Stimulated activated CD8-positive, alpha-beta memory T cell treated with anti-CD3 and anti-CD28 coated beads, Interleukin-15, amount 100 ng/mL, for 1 hour (primary cell): ENCODE measurements at regions not wholly inside any gene's neighbourhood (a gene's known extent, or its start where the extent isn't known, plus 50 kb on each side); places are given as distances from the start of the nearest gene placed in this dataset.
"Not testable (repeated sequence)": the region's sequence is repeated elsewhere in the genome, so short reads cannot be mapped to it uniquely, and the experiment has no call there.

Source experiments
- DNase-seq: peaks from one replicate; pipeline ENCODE4 v3.0.0-alpha.2; 2020; ENCODE audit warnings: low read depth

DNA sequence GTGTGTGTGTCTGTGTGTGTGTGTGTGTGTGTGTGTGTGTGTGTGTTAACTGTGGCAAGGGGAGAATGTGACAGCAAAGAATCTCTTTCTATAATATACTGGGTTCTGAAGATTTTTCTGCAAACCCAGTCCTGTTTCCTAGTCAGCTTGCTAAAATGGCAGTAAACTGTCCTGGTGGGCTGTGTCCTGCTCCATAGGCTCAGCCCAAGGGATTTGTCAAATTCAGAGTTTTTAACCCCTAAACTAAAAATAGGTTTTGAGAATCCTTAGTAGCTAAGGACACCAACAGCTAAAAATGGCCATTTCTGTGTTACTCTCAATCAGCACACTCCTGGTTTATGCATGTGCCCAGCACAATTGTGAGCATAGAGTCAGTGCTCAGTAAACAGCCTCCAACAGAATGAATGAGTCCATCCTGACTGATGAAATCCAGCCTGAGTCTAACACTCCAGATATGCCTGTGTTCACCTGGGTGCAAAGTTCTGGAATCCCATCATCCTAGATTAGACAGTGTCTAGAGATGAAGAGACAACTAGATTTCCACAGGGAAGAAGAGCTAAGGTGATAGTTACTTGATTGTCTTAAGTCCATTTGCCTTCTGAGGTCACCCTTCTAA, 192.6 kb downstream of the TTC6 start:
- no peak for DNase-seq

DNA sequence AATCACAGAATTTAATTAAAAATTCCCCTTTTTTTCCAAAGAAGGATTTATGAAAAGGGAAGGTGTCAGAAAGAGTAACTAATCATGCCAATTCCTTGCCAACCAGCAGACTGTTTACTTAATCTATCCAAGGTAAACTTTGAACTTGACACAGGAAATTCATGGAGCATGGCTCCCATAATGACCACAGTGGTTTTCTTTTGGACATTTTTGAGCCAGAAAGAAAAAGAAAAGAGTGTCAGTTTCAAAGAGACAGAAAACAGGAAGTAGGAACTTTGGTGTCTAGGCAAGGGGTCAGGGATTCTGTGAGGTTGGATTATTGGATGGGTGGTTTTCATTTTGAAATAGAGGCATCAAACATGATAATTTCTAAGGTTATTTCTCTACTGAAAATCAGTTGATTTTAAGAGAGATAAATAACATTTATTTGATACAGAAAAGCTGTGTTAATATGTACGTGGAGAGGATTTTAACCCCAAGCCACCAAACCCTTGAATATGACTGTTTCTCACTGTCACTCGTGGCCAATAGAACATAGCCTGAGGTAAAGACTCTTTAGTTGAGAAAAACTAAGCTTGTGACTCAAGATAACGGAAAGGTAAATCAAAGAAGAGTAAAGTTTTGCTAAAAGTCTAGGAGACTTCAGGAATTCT, 196.1 kb downstream of the TTC6 start:
- DNase-seq = no peak

DNA sequence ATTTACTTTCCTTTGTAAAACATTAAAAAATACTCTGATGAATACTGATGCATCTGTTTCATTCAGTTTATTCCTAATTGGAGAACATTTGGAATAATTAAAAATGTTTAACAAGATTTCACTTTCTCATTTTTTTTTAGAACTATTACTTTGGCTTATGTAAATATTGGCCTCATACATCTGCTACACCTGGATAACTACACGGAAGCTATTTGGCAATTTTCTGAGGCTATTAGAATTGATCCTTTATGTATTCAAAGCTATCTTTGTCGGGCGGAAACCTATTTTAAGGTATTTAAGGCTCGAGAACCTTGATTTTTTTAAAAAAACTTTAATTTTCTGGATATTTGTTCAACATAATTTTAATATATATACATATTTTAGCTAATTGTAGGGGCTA, 196.7 kb downstream of the TTC6 start:
- no peak for DNase-seq

DNA sequence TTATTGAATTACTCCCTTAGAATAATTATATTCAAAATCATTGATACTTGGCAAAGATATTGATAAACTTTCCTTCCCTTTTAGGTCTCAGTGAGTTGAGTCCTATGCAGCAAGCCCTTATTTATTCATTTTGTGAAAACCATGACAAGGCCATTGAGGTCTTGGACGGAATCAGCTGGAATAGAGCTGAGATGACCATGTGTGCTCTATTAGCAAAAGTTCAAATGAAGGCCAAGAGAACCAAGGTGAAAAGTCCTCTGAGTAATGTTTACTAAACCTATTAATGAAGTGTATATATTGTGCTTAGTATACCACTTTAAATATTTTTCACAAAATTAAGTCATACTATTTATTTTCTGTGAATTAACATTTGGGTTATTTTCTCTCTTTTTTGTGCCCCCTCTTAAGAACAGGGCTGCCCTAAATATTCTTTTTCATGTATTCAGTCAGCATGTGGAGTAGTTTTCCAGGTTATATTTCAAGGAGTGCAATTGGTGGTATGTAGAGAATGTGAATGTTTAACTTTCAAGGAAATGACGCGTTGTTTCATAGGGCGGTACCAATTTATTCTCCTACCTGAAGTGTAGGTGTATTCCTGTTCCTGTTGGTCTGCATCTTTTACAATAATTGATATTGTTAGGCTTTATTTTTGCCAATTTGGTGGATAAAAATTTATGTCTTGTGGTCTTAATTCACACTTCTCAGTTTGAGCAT, 201.4 kb downstream of the TTC6 start:
- no peak for DNase-seq

DNA sequence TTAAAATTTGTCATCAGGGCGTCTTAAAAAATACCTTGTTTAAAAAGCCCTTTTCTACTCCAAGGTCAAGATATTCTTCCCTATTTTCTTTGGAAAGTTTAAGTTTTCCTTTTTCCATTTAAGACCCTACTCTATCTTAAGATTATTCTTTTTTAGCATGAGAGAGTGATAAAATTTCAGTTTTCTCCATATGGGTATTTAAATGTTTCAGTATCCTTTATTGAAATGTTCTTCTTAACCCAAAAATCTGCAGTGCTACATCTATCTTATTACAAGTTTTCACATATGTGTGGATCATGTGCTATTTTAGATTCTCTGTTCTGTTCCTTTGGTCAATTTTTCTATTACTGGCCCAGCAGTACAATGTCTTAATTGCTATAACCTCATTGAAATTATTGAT, 202.2 kb downstream of the TTC6 start:
- DNase-seq = no peak

DNA sequence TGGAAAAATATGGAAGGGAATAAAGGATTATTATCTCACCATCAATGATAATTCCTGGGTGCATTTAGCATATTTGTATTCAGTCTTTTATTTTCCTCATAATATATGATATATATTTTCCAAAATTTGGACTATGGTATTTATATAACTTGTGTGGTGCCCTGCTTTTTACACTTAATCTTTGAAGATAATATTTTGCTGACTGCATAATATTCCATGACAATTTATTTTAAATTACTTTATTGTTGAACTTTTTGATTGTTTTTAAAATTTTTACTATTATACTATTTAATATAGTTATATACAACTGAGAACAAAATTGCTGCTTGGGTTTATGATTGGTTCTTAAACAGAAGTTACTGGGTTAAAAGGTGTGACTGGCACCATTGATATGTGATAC, 212.3 kb downstream of the TTC6 start:
- no peak for DNase-seq

DNA sequence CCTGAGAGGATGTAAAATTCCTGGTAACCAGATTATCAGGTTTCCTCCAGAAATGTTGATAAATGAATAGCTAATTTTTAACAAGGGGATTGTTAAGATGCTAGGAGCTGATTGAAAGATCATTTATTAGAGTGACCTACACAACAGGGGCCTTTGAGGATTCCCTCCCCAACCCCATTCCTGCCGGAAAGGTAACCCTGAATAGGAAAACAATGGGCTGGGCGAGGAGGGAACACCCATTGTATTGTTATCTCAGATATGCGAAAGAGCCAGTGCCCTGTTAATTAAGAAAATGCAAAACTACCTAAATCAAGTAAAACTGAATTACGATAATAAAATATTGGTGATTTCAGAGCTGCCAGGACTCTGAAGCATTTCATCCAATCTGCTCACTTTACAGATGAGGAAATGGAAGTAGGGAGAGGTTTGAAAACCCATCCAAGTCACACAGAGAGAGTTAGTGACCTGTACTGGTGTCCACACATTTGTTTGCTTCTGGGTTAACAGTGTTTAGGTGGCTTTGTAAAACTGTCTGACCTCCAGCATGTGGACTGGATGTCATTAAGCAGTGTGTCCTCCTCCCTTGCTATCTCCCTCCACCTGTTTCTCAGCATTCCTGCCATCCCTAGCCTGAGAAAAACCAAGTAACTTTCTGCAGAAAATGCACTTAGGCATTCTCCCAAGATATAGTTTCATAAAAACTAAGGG, 214.8 kb downstream of the TTC6 start:
- no peak for DNase-seq

DNA sequence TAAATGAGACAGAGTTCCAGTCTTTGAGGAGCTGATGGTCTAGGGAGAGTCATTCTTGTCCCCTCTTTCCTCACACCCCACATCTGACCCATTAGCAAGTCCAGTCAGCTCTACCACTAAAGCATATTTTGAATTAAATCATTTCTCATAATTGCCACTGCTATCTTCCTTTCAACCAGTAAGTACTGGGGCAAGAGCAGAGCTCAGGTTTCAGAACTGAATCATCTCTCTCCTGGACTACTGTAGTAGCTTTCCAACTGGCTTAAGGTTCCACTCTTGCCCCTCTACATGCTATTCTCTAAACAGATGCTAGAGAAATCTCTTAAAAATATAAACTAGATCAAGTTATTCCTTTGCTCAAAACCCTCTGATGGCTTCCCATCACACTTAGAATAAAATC, 218.3 kb downstream of the TTC6 start:
- DNase-seq = no peak

DNA sequence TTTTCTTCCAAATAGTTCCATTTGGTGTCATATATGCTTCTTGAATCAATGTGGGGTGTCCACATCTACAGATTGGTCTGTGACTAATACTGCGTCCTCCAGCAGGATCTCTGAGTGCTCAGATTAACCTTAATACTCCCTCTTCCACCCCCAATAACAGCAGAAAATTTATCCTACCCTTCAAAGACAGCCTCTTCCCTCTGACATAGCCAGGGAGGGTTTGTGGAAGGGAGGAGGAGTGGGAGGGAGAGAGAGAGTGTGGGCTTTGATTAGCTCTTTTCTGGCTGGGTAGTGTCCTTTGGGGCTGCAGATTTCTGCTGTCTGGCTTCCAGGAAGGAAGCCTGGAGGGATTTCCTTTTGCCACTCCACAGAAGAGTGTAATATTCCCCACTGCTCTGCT, 220.7 kb downstream of the TTC6 start:
- no peak for DNase-seq

DNA sequence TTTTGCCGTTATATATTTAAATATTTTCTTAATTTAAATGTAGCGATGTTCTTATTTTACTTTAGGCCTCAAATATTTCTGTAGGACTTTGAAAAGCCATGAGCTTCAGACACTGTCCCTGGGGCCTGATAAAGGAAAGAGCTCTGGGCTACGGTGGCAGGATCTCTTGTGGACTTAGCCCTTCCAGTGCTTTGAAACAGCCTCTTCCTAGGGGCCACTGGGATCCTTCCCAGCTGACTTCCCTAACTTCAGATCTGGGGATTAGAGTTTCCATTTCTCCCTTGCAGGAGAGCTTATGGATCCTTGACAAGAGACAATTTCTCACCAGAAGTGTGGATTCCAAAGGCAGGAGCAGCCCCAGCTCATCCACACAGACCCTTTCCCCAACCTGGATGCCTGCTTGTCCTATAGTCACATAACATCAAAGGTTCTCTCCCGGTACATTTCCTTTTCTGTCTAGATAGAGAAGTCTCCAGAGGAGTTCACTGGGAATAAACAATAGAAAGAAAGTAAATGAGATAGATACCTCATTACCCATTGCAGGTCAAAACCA, 221.4 kb downstream of the TTC6 start:
- DNase-seq = no peak

DNA sequence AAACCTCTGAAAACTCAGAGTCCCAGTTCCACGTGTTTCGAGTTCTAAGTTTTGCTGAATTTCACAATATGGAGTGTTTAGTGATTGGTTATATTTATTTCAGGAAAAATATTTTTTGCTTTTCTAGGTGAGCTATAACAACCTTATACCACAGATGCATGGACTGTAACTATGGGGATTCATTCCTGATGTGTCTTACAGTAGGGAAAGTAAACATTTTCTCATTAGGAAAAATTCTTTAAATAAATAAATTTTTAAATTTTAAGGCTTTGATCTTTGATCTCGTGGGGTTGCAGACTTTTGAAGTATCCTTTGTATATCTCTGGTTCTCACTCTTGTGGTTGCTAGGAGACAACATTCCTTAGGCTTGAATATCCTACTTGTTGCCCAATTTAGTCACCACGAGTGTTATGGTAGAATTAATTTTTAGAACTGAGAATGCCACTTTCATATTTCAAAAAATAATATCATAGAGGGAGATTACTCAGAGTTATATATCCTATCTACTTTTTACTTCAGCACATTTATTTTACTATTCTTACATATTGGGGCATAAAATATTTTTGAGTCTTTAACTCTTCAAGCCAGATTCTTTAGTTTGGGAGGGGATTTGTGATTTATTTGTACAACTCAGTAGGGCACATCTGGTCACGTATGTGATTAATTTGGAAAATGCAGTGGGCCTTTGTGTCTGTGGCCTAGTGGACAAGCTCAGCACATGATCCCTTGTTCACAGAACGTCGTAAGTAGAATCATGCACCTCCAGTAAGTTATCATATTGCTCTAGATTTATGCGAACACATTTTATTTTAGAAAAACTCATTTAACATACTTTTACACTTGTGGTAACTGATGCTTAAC, 224.0 kb downstream of the TTC6 start:
- DNase-seq = no peak

DNA sequence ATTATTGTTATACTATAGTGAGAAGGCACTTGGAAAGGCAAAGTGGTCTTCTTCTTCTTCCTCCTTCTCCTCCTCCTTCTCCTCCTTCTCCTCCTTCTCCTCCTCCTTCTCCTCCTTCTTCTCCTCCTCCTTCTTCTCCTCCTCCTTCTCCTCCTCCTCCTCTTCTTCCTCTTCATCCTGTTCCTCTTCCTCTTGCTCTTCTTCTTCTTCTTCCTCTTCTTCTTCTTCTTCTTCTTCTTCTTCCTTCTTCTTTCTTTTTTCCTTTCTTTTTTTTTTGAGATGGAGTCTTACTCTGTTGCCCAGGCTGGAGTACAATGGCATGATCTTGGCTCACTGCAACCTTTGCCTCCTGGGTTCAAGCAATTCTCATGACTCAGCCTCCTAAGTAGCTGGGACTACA, 225.4 kb downstream of the TTC6 start:
- not testable (repeated sequence) for DNase-seq

DNA sequence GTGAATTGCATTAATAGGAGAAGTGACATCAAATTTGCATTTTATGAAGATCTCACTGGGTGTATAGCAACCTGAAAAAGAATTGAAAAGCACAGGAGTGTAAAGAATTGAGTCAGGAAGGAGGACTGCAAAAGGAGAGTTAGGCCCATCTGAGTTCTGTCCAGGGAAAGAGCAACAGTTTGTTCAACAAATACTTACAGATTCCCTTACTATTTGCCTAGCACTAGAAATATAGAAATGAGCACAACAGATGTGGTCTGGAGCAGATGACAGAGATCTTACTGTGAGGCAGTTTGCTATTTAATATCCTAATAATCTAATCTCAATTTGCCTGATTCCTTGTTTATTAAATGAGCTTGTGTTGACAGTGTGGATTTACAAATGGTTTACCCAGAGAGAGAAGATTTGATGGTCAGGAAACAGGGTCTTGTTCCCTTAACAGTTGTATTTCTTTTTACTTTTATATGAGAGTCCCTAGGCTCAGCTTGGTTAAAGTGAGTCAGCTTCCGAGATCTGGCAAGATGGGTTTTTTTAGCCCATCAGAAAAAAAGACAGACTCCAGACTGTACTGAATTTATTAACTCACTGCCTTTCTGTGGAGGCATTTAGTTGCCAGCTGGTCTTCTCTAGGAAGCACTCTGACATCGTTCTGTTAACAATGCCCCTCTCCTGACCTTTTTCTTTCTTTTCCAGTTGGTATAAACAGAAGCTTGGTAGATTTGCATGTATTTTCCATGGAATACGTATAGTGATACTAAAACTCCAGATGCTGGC, 229.7 kb downstream of the TTC6 start:
- DNase-seq = no peak

DNA sequence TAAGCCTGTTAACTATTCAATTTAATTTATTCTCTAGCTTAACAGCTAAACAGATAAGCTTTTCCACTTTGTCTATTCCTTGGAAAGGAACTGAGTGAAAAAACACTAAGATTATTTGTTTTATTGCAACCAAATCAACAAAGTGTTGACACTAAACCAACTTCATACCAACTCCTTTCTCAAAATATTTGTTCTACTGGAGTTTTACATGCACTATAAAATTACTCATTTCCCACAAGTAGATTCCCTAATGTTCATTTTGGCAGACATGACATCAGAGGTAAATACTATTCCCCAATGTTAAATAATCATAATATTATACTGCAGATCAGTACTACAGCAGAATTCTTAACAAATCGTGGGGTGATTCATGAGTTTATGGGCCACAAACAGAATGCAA, 231.4 kb downstream of the TTC6 start:
- no peak for DNase-seq

DNA sequence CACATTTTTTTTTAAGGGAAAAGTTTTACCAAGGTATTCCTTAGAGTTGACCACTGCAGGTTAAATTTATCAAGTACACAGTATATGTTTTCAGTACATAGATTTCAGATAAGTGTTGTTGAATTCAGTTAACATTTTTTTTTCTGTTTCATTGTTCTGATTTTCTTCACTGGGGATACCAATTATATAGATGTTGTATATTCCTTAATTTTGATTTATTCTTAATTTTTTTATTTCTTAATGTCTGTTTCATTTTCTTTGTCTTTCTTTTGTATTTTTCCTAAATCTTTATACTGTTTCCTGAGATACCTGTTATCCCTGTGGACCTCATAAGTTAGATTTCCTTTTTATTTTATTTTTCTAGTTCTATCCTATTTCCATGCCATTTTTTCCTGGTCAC, 234.8 kb downstream of the TTC6 start:
- no peak for DNase-seq

DNA sequence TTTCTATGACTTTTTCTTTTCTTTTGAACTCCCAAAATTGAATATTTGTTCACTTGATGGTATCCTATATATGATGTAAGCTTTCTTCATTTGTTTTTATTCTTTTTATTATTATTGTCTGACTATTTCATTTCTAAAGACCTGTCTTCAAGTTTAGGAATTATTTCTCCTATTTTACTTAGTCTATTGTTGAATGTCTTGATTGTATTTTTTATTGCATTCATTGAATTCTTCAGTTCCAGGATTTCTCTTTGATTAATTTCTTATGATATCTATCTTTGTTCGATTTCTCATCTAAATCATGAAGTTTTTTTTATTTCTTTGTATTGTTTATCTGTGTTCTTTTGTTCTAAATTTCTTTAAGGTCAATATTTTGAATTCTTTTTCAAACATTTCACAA, 238.8 kb downstream of the TTC6 start:
- DNase-seq = no peak

DNA sequence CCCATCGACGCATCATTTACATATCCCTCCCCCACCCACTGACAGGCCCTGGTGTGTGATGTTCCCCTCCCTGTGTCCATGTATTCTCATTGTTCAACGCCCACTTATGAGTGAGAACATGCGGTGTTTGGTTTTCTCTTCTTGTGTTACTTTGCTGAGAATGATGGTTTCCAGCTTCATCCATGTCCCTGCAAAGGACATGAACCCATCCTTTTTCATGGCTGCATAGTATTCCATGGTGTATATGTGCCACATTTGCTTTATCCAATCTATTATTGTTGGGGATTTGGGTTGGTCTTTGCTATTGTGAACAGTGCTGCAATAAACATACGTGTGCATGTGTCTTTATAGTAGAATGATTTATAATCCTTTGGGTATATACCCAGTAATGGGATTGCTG, 243.3 kb downstream of the TTC6 start:
- DNase-seq = not testable (repeated sequence)

DNA sequence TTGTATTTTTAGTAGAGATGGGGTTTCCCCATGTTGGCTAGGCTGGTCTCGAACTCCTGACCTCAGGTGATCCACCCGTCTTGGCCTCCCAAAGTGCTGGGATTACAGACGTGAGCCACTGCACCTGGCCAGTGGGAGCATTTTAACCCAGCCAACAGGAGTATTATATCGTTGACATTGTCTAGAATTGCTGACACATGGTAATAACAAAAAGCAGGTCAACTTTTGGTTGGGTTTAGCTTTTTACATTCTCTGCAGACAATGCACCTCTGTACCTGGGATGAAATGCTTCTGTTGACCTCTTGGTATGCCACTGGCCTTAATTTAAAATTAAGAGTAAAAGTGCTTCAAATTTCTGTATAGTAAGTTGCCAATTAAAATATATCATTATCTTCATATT, 245.6 kb downstream of the TTC6 start:
- DNase-seq = not testable (repeated sequence)

DNA sequence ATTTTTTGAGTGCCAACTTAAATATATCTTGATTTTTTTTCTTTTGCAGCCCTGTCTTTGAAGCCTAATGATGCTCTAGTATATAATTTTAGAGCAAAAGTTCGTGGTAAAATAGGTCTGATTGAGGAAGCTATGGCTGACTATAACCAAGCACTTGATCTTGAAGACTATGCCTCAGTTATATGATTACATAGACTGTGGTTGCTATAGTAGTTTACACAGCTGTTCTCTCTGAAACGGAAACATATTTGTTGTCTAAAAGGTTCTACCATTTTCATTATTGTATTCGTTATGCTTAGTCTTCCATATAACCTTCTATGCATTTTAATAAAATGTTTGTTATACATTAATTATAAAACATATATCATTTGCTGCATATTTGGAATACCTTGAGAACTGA, 246.7 kb downstream of the TTC6 start:
- no peak for DNase-seq

DNA sequence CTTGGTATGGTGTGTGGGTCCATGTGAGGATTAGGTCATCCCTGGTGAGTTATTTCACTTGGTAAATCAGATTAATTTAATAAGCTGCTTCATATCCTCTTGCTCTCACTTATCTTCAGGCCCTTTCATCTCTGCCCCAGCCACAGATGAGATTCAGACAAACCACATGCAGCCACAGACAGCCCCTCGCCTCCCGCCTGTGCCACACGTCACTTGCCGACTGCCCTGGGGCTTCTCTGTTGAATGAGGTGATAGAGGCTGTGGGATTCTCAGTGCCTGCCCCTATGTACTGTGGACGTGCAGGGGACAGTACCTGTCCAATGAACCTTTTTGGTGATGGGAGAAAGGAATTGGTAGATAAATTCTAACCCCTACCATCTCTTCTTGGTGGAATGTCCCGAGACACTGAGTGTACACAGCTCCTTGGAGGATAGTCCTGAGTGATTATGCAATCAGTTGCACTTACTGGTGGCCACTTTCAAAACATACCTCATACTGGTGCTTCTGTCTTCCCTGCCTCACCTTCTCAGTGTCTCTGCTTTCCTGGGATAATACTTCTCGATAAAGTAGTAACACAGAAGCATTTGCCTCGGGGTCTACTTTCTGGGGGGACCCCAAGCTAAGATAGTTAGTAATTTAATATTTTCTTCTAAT, 248.7 kb downstream of the TTC6 start:
- DNase-seq = no peak
